Non-pigmented ciliary epithelial cell (primary cell): ENCODE measurements at regions not wholly inside any gene's neighbourhood (a gene's known extent, or its start where the extent isn't known, plus 50 kb on each side); places are given as distances from the start of the nearest gene placed in this dataset.
A peak's percentile ranks its signal among the peaks of the same experiment; 100 is the strongest.

Source experiments
- DNase-seq: peaks from one replicate; pipeline ENCODE4 v3.0.0-alpha.2; 2010; ENCODE audit warnings: low read depth

GRCh38 chr4:180581061-180581460, 1662.1 kb upstream of the TENM3 start:
- no peak for DNase-seq

GRCh38 chr4:180587379-180587778, 1655.8 kb upstream of the TENM3 start:
- DNase-seq = no peak

GRCh38 chr4:180589575-180589974, 1653.6 kb upstream of the TENM3 start:
- no peak for DNase-seq

GRCh38 chr4:180596888-180597483, 1646.2 kb upstream of the TENM3 start:
- no peak for DNase-seq

- DNase-seq = peak; percentile 14
Observed at GRCh38 chr4:180598281-180598680, 1644.9 kb upstream of the TENM3 start.

- no peak for DNase-seq
Observed at GRCh38 chr4:180603791-180604190, 1639.4 kb upstream of the TENM3 start.

GRCh38 chr4:180610324-180610723, 1632.9 kb upstream of the TENM3 start:
- no peak for DNase-seq

- DNase-seq = no peak
Observed at GRCh38 chr4:180615746-180616145, 1627.5 kb upstream of the TENM3 start.

- DNase-seq = no peak
Observed at GRCh38 chr4:180617196-180617595, 1626.0 kb upstream of the TENM3 start.

GRCh38 chr4:180618396-180618795, 1624.8 kb upstream of the TENM3 start:
- DNase-seq = peak; percentile 10

GRCh38 chr4:180619440-180619839, 1623.8 kb upstream of the TENM3 start:
- DNase-seq = no peak

GRCh38 chr4:180622254-180622653, 1620.9 kb upstream of the TENM3 start:
- no peak for DNase-seq

- no peak for DNase-seq
Observed at GRCh38 chr4:180625653-180626052, 1617.5 kb upstream of the TENM3 start.

- no peak for DNase-seq
Observed at GRCh38 chr4:180630012-180630665, 1613.1 kb upstream of the TENM3 start.

- DNase-seq = no peak
Observed at GRCh38 chr4:180634306-180634705, 1608.9 kb upstream of the TENM3 start.

GRCh38 chr4:180635281-180635680, 1607.9 kb upstream of the TENM3 start:
- DNase-seq = peak; percentile 1

- peak; percentile 32 for DNase-seq
Observed at GRCh38 chr4:180636696-180637404, 1606.4 kb upstream of the TENM3 start.

GRCh38 chr4:180637616-180638015, 1605.6 kb upstream of the TENM3 start:
- no peak for DNase-seq

GRCh38 chr4:180640193-180640592, 1603.0 kb upstream of the TENM3 start:
- DNase-seq = no peak

- DNase-seq = no peak
Observed at GRCh38 chr4:180641495-180641894, 1601.7 kb upstream of the TENM3 start.

GRCh38 chr4:180642732-180643131, 1600.5 kb upstream of the TENM3 start:
- DNase-seq = no peak

- no peak for DNase-seq
Observed at GRCh38 chr4:180650273-180650672, 1592.9 kb upstream of the TENM3 start.

GRCh38 chr4:180652533-180652932, 1590.7 kb upstream of the TENM3 start:
- DNase-seq = no peak
